OCI-LY7 (cell line): ENCODE measurements at regions not wholly inside any gene's neighbourhood (a gene's known extent, or its start where the extent isn't known, plus 50 kb on each side); places are given as distances from the start of the nearest gene placed in this dataset.

Source experiments
- EZH2phosphoT487 ChIP-seq: fragments of 200-600 bp; sonication (generic); IDR thresholded peaks from 2 replicates; pipeline ENCODE4 v1.6.1; 2018; ENCODE audit warnings: low read depth, borderline replicate concordance, mild to moderate bottlenecking, mixed run types, antibody characterized with exemption, low read length, moderate library complexity, mixed read lengths
- TF ChIP-seq, protein P1 (sequence below): fragments of 200-600 bp; sonication (generic); conservative IDR thresholded peaks from 2 replicates; pipeline ENCODE4 v1.5.1; 2014; ENCODE audit warnings: mild to moderate bottlenecking, antibody characterized with exemption, low read length, moderate library complexity, mixed read lengths

DNA sequence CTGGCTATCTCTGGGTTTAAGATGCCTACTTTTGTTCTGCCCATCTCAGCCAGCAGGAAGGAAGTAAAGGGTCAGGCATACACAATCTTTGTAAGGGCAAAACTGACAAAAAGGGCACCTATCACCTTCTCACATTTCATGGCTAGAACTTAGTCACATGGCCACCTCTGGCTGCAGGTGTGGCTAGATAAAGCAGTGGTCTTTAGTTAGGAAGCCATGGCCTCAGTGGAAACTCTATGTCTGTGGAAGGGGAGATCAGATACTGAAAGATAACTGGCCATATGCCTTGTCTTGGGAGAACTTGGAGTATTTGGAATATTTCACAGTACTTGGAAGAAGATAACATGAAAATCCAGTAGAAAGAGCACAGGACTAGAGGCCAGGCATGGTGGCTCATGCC is 80.7 kb upstream of the TBL1XR1 start:
- TF ChIP-seq, protein P1, sequence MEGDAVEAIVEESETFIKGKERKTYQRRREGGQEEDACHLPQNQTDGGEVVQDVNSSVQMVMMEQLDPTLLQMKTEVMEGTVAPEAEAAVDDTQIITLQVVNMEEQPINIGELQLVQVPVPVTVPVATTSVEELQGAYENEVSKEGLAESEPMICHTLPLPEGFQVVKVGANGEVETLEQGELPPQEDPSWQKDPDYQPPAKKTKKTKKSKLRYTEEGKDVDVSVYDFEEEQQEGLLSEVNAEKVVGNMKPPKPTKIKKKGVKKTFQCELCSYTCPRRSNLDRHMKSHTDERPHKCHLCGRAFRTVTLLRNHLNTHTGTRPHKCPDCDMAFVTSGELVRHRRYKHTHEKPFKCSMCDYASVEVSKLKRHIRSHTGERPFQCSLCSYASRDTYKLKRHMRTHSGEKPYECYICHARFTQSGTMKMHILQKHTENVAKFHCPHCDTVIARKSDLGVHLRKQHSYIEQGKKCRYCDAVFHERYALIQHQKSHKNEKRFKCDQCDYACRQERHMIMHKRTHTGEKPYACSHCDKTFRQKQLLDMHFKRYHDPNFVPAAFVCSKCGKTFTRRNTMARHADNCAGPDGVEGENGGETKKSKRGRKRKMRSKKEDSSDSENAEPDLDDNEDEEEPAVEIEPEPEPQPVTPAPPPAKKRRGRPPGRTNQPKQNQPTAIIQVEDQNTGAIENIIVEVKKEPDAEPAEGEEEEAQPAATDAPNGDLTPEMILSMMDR = no peak
- no peak for TF ChIP-seq EZH2phosphoT487
